ENCODE measurements at regions not wholly inside any gene's neighbourhood (a gene's known extent, or its start where the extent isn't known, plus 50 kb on each side); places are given as distances from the start of the nearest gene placed in this dataset.

- H3K9me3 ChIP-seq, result no peaks in the 10 kb centered on the region
- no peak overlapping the region for H3K4me3 ChIP-seq
- TF ChIP-seq CTCF (IDR thresholded peaks at IDR 0.05), result no peak
- no peak for DNase-seq (ENCODE audit: low spot score)
- no peaks in the 10 kb centered on the region for H3K27me3 ChIP-seq
- no peaks in the 10 kb centered on the region for H3K36me3 ChIP-seq
- no peak overlapping the region for H3K27ac ChIP-seq
- H3K4me1 ChIP-seq, result no peaks in the 10 kb centered on the region
Observed at GRCh38 chr7:41503438-41503837, 199.5 kb downstream of the INHBA start.

GRCh38 chr7:41501466-41501865 lies 201.4 kb downstream of the INHBA start:
- DNase-seq (ENCODE audit: low spot score), result no peak
- no peaks in the 10 kb centered on the region for H3K27me3 ChIP-seq
- TF ChIP-seq CTCF (IDR thresholded peaks at IDR 0.05), result no peak

GRCh38 chr7:41501006-41501405 lies 201.9 kb downstream of the INHBA start:
- H3K4me1 ChIP-seq, result no peaks in the 10 kb centered on the region
- DNase-seq (ENCODE audit: low spot score), result no peak
- H3K27ac ChIP-seq, result no peak overlapping the region
- H3K36me3 ChIP-seq, result no peaks in the 10 kb centered on the region
- TF ChIP-seq CTCF (IDR thresholded peaks at IDR 0.05), result no peak
- H3K27me3 ChIP-seq, result no peaks in the 10 kb centered on the region
- no peak overlapping the region for H3K4me3 ChIP-seq
- no peaks in the 10 kb centered on the region for H3K9me3 ChIP-seq

More at GRCh38 chr7:41501466-41501865, 201.4 kb downstream of the INHBA start:
- Histone ChIP-seq H3K9me3 (no peaks in the 10 kb centered on the region), H3K4me1 (no peaks in the 10 kb centered on the region), H3K4me3 (no peak overlapping the region), H3K36me3 (no peaks in the 10 kb centered on the region), H3K27ac (no peak overlapping the region)

GRCh38 chr7:41492603-41493002 lies 210.3 kb downstream of the INHBA start:
- no peak overlapping the region for H3K4me3 ChIP-seq
- H3K27ac ChIP-seq, result no peak overlapping the region
- H3K9me3 ChIP-seq, result no peaks in the 10 kb centered on the region
- no peaks in the 10 kb centered on the region for H3K4me1 ChIP-seq
- TF ChIP-seq CTCF (IDR thresholded peaks at IDR 0.05), result no peak
- H3K27me3 ChIP-seq, result no peaks in the 10 kb centered on the region
- no peaks in the 10 kb centered on the region for H3K36me3 ChIP-seq
- no peak for DNase-seq (ENCODE audit: low spot score)

GRCh38 chr7:41491883-41492471 lies 210.9 kb downstream of the INHBA start:
- no peaks in the 10 kb centered on the region for H3K4me1 ChIP-seq

More at GRCh38 chr7:41491883-41492471, 210.9 kb downstream of the INHBA start:
- Histone ChIP-seq H3K27me3 (no peaks in the 10 kb centered on the region), H3K9me3 (no peaks in the 10 kb centered on the region), H3K4me3 (no peak overlapping the region), H3K36me3 (no peaks in the 10 kb centered on the region), H3K27ac (no peak overlapping the region)
- no peak for DNase-seq (ENCODE audit: low spot score)
- no peak for TF ChIP-seq CTCF (IDR thresholded peaks at IDR 0.05)
